ENCODE measurements at regions not wholly inside any gene's neighbourhood (a gene's known extent, or its start where the extent isn't known, plus 50 kb on each side); places are given as distances from the start of the nearest gene placed in this dataset.

DNA sequence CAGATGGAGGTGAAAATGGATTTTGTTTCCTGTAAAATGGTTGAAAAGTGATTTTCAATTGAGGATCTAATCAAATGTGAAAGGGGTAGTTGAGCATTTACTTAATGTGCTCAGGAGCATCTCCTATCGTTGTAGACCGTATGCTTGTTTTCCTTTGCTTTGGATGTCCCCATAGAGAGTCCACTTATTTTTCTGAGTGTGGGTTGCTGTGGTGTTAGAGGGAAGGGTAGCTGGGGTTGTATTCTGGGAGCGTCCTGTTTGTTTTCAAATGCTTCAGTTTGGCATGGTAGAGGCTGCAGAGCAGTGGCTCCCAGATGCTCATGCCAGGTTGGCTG lies 154.1 kb downstream of the MAT2B start:
- H3K4me1 ChIP-seq (ENCODE audit: insufficient read depth, poor library complexity, severe bottlenecking): no peaks in the 10 kb centered on the region
- no peaks in the 10 kb centered on the region for H3K9me3 ChIP-seq (ENCODE audit: severe bottlenecking)
- ATAC-seq (ENCODE audit: low read depth) (no peak), DNase-seq (ENCODE audit: low spot score) (no peak)
- H3K36me3 ChIP-seq (ENCODE audit: low read depth): no peaks in the 10 kb centered on the region
- no peak overlapping the region for H3K4me3 ChIP-seq (ENCODE audit: severe bottlenecking)
- no peak overlapping the region for H3K27ac ChIP-seq (ENCODE audit: poor library complexity, severe bottlenecking)
- H3K27me3 ChIP-seq (ENCODE audit: insufficient read depth, poor library complexity, severe bottlenecking): no peaks in the 10 kb centered on the region
- TF ChIP-seq, protein P1, sequence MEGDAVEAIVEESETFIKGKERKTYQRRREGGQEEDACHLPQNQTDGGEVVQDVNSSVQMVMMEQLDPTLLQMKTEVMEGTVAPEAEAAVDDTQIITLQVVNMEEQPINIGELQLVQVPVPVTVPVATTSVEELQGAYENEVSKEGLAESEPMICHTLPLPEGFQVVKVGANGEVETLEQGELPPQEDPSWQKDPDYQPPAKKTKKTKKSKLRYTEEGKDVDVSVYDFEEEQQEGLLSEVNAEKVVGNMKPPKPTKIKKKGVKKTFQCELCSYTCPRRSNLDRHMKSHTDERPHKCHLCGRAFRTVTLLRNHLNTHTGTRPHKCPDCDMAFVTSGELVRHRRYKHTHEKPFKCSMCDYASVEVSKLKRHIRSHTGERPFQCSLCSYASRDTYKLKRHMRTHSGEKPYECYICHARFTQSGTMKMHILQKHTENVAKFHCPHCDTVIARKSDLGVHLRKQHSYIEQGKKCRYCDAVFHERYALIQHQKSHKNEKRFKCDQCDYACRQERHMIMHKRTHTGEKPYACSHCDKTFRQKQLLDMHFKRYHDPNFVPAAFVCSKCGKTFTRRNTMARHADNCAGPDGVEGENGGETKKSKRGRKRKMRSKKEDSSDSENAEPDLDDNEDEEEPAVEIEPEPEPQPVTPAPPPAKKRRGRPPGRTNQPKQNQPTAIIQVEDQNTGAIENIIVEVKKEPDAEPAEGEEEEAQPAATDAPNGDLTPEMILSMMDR (IDR thresholded peaks at IDR 0.05; ENCODE audit: poor library complexity, severe bottlenecking): no peak

- no peaks in the 10 kb centered on the region for H3K9me3 ChIP-seq (ENCODE audit: severe bottlenecking)
- no peak for ATAC-seq (ENCODE audit: low read depth)
- H3K27me3 ChIP-seq (ENCODE audit: insufficient read depth, poor library complexity, severe bottlenecking): no peaks in the 10 kb centered on the region
- no peak for DNase-seq (ENCODE audit: low spot score)
- no peaks in the 10 kb centered on the region for H3K4me1 ChIP-seq (ENCODE audit: insufficient read depth, poor library complexity, severe bottlenecking)
- no peaks in the 10 kb centered on the region for H3K36me3 ChIP-seq (ENCODE audit: low read depth)
- H3K27ac ChIP-seq (ENCODE audit: poor library complexity, severe bottlenecking): no peak overlapping the region
- no peak overlapping the region for H3K4me3 ChIP-seq (ENCODE audit: severe bottlenecking)
- TF ChIP-seq, protein P1 (IDR thresholded peaks at IDR 0.05; ENCODE audit: poor library complexity, severe bottlenecking): no peak
Measured at GRCh38 chr5:163660486-163660885, 155.1 kb downstream of the MAT2B start.

GRCh38 chr5:163661360-163661759 lies 155.9 kb downstream of the MAT2B start:
- ATAC-seq (ENCODE audit: low read depth) (no peak), DNase-seq (ENCODE audit: low spot score) (no peak)
- Histone ChIP-seq H3K36me3 (ENCODE audit: low read depth) (no peaks in the 10 kb centered on the region), H3K4me1 (ENCODE audit: insufficient read depth, poor library complexity, severe bottlenecking) (no peaks in the 10 kb centered on the region), H3K9me3 (ENCODE audit: severe bottlenecking) (no peaks in the 10 kb centered on the region), H3K27me3 (ENCODE audit: insufficient read depth, poor library complexity, severe bottlenecking) (no peaks in the 10 kb centered on the region), H3K4me3 (ENCODE audit: severe bottlenecking) (no peak overlapping the region), H3K27ac (ENCODE audit: poor library complexity, severe bottlenecking) (no peak overlapping the region)
- TF ChIP-seq, protein P1 (IDR thresholded peaks at IDR 0.05; ENCODE audit: poor library complexity, severe bottlenecking): no peak

GRCh38 chr5:163670036-163670435 lies 164.6 kb downstream of the MAT2B start:
- H3K9me3 ChIP-seq (ENCODE audit: severe bottlenecking): no peaks in the 10 kb centered on the region
- TF ChIP-seq, protein P1 (IDR thresholded peaks at IDR 0.05; ENCODE audit: poor library complexity, severe bottlenecking): no peak
- ATAC-seq (ENCODE audit: low read depth) (no peak), DNase-seq (ENCODE audit: low spot score) (no peak)
- H3K36me3 ChIP-seq (ENCODE audit: low read depth): no peaks in the 10 kb centered on the region
- no peak overlapping the region for H3K4me3 ChIP-seq (ENCODE audit: severe bottlenecking)
- peaks cover 2% of the 10 kb centered on the region for H3K27me3 ChIP-seq (ENCODE audit: insufficient read depth, poor library complexity, severe bottlenecking)
- no peaks in the 10 kb centered on the region for H3K4me1 ChIP-seq (ENCODE audit: insufficient read depth, poor library complexity, severe bottlenecking)
- no peak overlapping the region for H3K27ac ChIP-seq (ENCODE audit: poor library complexity, severe bottlenecking)

- TF ChIP-seq, protein P1 (IDR thresholded peaks at IDR 0.05; ENCODE audit: poor library complexity, severe bottlenecking): no peak
- no peak for ATAC-seq (ENCODE audit: low read depth)
- H3K4me3 ChIP-seq (ENCODE audit: severe bottlenecking): no peak overlapping the region
- H3K4me1 ChIP-seq (ENCODE audit: insufficient read depth, poor library complexity, severe bottlenecking): no peaks in the 10 kb centered on the region
- no peaks in the 10 kb centered on the region for H3K9me3 ChIP-seq (ENCODE audit: severe bottlenecking)
- no peaks in the 10 kb centered on the region for H3K36me3 ChIP-seq (ENCODE audit: low read depth)
- H3K27ac ChIP-seq (ENCODE audit: poor library complexity, severe bottlenecking): no peak overlapping the region
- H3K27me3 ChIP-seq (ENCODE audit: insufficient read depth, poor library complexity, severe bottlenecking): peaks cover 4% of the 10 kb centered on the region
- no peak for DNase-seq (ENCODE audit: low spot score)
Measured at GRCh38 chr5:163677092-163677491, 171.7 kb downstream of the MAT2B start.
